Stimulated activated CD4-positive, alpha-beta T cell treated with anti-CD3 and anti-CD28 coated beads, TNF-alpha, amount 100 ng/mL, for 24 hours (primary cell): ENCODE measurements at regions not wholly inside any gene's neighbourhood (a gene's known extent, or its start where the extent isn't known, plus 50 kb on each side); places are given as distances from the start of the nearest gene placed in this dataset.

Source experiments
- DNase-seq, 3 experiments: peaks; one replicate each; pipeline ENCODE4 v3.0.0-alpha.2; 2020; ENCODE audit warnings: low read depth in 3 of 3

- no peak for DNase-seq
These were observed 50.6 kb upstream of the SMNDC1 start for GRCh38 chr10:110355141-110355831.

- no peak for DNase-seq
These were observed 51.4 kb upstream of the SMNDC1 start for GRCh38 chr10:110355922-110356627.

- DNase-seq = peak; percentile 33 to 75 (median 52)
These were observed 52.0 kb upstream of the SMNDC1 start for GRCh38 chr10:110356628-110357245.

GRCh38 chr10:110357252-110357780 is 52.6 kb upstream of the SMNDC1 start:
- DNase-seq = peak; percentile 32 to 73 (median 38)

GRCh38 chr10:110357871-110358270 is 53.2 kb upstream of the SMNDC1 start:
- no peak for DNase-seq

- no peak for DNase-seq
These were observed 53.6 kb upstream of the SMNDC1 start for GRCh38 chr10:110358278-110358677.

GRCh38 chr10:110358869-110359629 is 54.3 kb upstream of the SMNDC1 start:
- DNase-seq = no peak

GRCh38 chr10:110360857-110361474 is 56.2 kb upstream of the SMNDC1 start:
- DNase-seq = no peak

GRCh38 chr10:110361800-110362456 is 57.2 kb upstream of the SMNDC1 start:
- DNase-seq = no peak

GRCh38 chr10:110363572-110364411 is 59.1 kb upstream of the SMNDC1 start:
- DNase-seq = no peak

- DNase-seq = peak in 2 of 3 experiments; percentile 36 to 65
These were observed 59.8 kb upstream of the SMNDC1 start for GRCh38 chr10:110364531-110364937.

- no peak for DNase-seq
These were observed 60.8 kb upstream of the SMNDC1 start for GRCh38 chr10:110365356-110366143.

- DNase-seq = no peak
These were observed 61.9 kb upstream of the SMNDC1 start for GRCh38 chr10:110366635-110367034.

- no peak for DNase-seq
These were observed 63.3 kb upstream of the SMNDC1 start for GRCh38 chr10:110368002-110368401.

- no peak for DNase-seq
These were observed 63.8 kb upstream of the SMNDC1 start for GRCh38 chr10:110368556-110368955.

GRCh38 chr10:110370006-110370405 is 65.3 kb upstream of the SMNDC1 start:
- no peak for DNase-seq

GRCh38 chr10:110372656-110373055 is 67.9 kb upstream of the SMNDC1 start:
- no peak for DNase-seq

GRCh38 chr10:110373059-110373458 is 68.3 kb upstream of the SMNDC1 start:
- DNase-seq = no peak
